HEK293 (cell line): ENCODE measurements at regions not wholly inside any gene's neighbourhood (a gene's known extent, or its start where the extent isn't known, plus 50 kb on each side); places are given as distances from the start of the nearest gene placed in this dataset.

Experiments
- CTCF ChIP-seq: fragments of 450-650 bp; formaldehyde crosslinking; IDR thresholded peaks from 2 replicates; pipeline ENCODE4 v1.5.1; 2016; ENCODE audit warnings: missing biosample characterization, missing genetic modification characterization
- PRDM4 ChIP-seq: fragments of 450-650 bp; formaldehyde crosslinking; IDR thresholded peaks from 2 replicates; pipeline ENCODE4 v1.5.1; 2017; ENCODE audit warnings: missing biosample characterization, missing genetic modification characterization
- RBAK ChIP-seq: fragments of 450-650 bp; formaldehyde crosslinking; IDR thresholded peaks from 2 replicates; pipeline ENCODE4 v1.5.1; 2016; ENCODE audit warnings: missing biosample characterization, missing genetic modification characterization
- ZBTB10 ChIP-seq: fragments of 450-650 bp; formaldehyde crosslinking; IDR thresholded peaks from 2 replicates; pipeline ENCODE4 v1.5.1; 2016; ENCODE audit warnings: missing biosample characterization, missing genetic modification characterization
- ZBTB49 ChIP-seq: fragments of 450-650 bp; formaldehyde crosslinking; IDR thresholded peaks from 2 replicates; pipeline ENCODE4 v1.5.1; 2016; ENCODE audit warnings: missing biosample characterization, missing genetic modification characterization, low read depth
- ZNF132 ChIP-seq: fragments of 450-650 bp; formaldehyde crosslinking; IDR thresholded peaks from 2 replicates; pipeline ENCODE4 v1.5.1; 2017; ENCODE audit warnings: missing biosample characterization, missing genetic modification characterization, borderline replicate concordance
- ZNF362 ChIP-seq: fragments of 450-650 bp; formaldehyde crosslinking; IDR thresholded peaks from 2 replicates; pipeline ENCODE4 v1.5.1; 2016; ENCODE audit warnings: missing biosample characterization, missing genetic modification characterization
- ZNF549 ChIP-seq: fragments of 450-650 bp; IDR thresholded peaks from 2 replicates; pipeline ENCODE4 v1.5.1; 2018; ENCODE audit warnings: missing biosample characterization, missing genetic modification characterization, mild to moderate bottlenecking, inconsistent platforms, moderate library complexity
- ZNF776 ChIP-seq: fragments of 450-650 bp; formaldehyde crosslinking; IDR thresholded peaks from 2 replicates; pipeline ENCODE4 v1.5.0; 2017; ENCODE audit warnings: missing biosample characterization, missing genetic modification characterization, borderline replicate concordance
- ZNF792 ChIP-seq: fragments of 450-650 bp; formaldehyde crosslinking; IDR thresholded peaks from 2 replicates; pipeline ENCODE4 v1.5.1; 2016; ENCODE audit warnings: missing biosample characterization, missing genetic modification characterization

- TF ChIP-seq ZBTB49 (tag by site-specific recombination) (no peak), RBAK (tag by site-specific recombination) (no peak), CTCF (tag by site-specific recombination) (no peak), ZNF132 (tag by site-specific recombination) (no peak), PRDM4 (tag by site-specific recombination) (no peak), ZBTB10 (tag by site-specific recombination) (no peak), ZNF362 (no peak), ZNF792 (tag by site-specific recombination) (no peak), ZNF549 (tag by site-specific recombination) (no peak), ZNF776 (tag by site-specific recombination) (no peak)
Measured at GRCh38 chr17:65332375-65332774, 195.2 kb downstream of the RGS9 start.
